T47D (cell line): ENCODE measurements at regions not wholly inside any gene's neighbourhood (a gene's known extent, or its start where the extent isn't known, plus 50 kb on each side); places are given as distances from the start of the nearest gene placed in this dataset.
"Not testable (repeated sequence)": the region's sequence is repeated elsewhere in the genome, so short reads cannot be mapped to it uniquely, and the experiment has no call there.

Experiments
- DNase-seq, 2 experiments: peaks; one replicate each; pipeline versions ENCODE4 v3.0.0 to v3.0.0-alpha.2; 2011 to 2012; ENCODE audit warnings: low read depth in 1 of 2, low spot score in 1 of 2
- JUND ChIP-seq: IDR thresholded peaks from 2 replicates; pipeline ENCODE4 v1.6.1; 2012; ENCODE audit warnings: low read depth
- in situ Hi-C: cut with HindIII; loops from 2 replicates; pipeline ENCODE4 v1.10.0; 2016; ENCODE audit warnings: low sequenced_read_pairs, low pct_unique_long_range_greater_than_20kb

DNA sequence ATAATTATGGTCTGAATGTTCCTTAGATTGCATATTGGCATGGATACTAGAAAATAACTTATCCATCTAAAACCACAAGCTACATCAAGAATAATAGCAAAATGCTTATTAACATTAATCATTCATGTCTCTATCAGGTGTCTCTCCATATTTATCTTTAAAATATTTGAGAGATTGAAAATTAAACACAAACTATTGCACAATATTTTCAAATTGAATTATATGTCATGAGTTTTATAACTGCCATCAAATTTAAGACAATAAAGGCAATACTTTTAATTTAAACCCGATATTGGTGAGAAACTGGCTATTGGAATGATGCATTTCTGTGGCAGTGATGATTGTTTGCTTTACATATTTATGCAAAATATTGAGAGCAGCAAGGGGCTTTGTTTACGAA lies 1506.8 kb upstream of the B3GALT2 start:
- TF ChIP-seq JUND: no peak
- in situ Hi-C loops: no loop called here
- no peak for DNase-seq

DNA sequence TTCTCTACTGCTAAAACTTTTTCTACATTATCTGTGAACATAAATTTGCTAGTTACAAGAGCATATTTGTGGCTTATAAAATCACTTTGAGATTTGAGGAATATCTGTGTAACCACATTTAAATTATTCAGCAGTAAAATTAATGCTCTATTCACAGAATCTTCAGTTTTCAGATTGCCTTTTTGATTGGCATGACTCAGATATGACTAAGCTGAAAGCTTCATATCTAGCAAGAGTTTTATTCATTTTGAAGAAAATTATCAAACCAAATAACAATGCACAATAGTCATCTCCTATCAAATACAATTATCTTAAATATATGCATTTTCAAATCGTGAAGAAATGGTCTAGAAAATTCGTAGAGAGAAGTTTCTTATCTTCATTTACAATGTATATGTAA lies 1498.2 kb upstream of the B3GALT2 start:
- DNase-seq: no peak
- in situ Hi-C loops: no loop called here
- TF ChIP-seq JUND: no peak

DNA sequence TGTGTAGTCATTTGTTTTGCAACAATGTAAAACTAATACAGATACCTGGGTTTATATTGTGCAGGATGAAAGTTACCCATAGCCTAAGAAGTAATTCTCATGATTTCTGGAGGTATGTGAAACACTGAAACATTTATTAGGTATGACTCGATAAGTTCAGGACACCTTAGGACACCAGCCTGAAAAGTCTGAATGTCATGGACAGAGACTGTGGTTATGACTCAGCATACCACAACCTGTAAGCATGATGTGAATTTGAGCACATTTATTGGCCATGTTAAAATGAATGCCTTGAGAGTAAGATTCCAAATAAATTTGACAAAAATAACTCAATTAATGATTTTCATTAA lies 1471.7 kb upstream of the B3GALT2 start:
- peak in 1 of 2 experiments; percentile 64 for DNase-seq
- TF ChIP-seq JUND: no peak
- in situ Hi-C loops: no loop called here

DNA sequence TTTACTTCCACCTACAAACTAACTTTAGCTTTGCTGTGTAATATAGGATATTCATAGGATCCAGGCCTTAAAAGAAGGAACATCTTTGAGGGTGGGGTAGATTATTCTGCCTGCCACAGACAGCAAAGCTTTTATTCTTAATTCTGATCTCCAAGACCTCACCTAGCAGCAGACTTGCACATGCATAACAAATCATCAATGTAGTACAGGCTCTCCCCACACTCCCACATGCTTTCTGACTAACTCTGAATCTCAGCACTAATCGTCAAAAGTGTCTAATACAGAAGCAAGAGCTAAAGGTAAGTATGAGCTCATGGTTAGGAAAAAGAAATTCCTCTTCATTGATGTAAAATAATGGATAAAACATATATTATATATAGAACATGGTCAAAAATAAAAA lies 1468.5 kb upstream of the B3GALT2 start:
- no peak for TF ChIP-seq JUND
- in situ Hi-C loops: no loop called here
- no peak for DNase-seq

DNA sequence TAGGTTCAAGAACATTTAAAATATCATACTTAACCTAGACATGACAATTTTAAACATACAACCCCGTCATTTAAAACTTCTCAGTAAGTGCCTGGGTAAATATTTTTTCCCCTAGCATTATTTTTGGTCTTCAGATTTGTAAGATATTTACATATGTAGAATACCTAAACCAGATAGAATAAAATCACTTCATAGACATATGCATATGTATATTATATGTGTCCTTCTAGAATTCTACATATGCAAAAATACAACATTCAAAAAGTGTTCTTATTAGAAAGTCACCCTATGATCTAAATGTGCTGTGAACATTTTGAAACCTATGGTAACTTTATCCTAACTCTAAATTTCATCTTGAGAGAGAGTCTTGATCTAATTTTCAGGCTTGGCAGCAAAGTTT lies 1467.0 kb upstream of the B3GALT2 start:
- no peak for DNase-seq
- TF ChIP-seq JUND: no peak
- in situ Hi-C loops: no loop called here

DNA sequence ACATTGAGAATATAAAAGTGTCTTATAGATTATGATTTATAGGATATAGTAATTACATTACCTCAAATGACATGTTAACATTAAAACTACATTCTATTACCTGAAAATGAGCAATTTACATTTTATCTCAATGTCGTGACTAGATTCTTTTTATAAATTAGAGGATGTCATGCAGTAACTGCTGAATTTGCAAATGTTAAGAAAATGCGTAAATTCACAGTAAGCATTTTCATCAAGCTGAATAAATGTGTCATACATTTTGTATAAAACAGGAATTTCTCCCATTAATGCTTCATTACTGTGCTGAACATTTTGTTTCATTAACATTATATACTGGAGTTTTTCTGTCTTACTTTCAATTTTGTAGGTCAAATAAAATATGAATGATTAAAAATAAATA lies 1460.7 kb upstream of the B3GALT2 start:
- TF ChIP-seq JUND: no peak
- no peak for DNase-seq
- in situ Hi-C loops: no loop called here

DNA sequence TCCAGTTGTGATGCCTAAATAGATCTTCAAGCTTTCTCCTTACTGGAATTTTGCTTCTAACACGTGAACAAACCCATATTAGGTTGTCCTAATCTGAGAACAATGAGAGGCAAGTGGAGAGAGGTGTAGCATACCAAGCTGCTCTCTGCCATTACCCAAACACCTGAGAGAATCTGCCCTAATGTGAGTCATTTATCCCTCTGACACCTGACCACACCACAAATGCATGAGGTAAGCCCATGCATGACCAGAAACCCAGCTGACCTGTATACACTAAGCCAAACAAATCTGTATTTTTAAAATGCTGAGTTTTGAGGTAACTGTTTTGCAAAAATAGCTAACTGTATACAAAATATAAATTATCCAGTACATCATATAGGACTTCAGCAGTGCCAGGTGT lies 1458.1 kb upstream of the B3GALT2 start:
- in situ Hi-C loops: no loop called here
- no peak for DNase-seq
- no peak for TF ChIP-seq JUND

DNA sequence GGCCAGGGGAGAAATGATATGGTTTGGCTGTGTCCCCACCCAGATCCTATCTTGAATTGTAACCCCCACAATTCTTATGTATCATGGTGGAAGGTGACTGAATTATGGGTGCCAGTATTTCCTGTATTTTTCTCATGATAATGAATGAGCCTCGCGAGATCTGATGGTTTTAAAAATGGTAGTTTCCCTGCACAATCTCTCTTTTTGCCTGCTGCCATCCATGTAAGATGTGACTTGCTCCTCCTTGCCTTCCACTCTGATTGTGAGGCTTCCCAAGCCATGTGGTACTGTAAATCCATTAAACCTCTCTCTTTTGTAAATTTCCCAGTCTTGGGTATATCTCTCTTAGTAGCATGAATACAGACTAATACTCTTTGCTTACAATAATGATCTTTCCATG lies 1453.9 kb upstream of the B3GALT2 start:
- no peak for TF ChIP-seq JUND
- in situ Hi-C loops: no loop called here
- DNase-seq: no peak

DNA sequence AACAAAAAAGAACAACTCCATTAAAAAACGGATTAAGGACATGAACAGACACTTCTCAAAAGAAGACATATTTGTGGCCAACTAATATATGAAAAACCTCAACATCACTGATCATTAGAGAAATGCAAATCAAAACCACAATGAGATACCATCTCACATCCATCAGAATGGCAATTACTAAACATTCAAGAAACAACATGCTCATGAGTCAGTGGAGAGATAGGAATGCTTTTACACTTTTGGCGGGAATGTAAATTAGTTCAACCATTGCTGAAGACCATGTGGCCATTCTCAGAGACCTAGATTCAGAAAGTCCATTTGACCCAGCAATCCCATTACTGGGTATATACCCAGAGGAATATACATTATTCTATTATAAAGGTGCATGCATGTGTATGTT lies 1442.6 kb upstream of the B3GALT2 start:
- in situ Hi-C loops: no loop called here
- no peak for DNase-seq
- TF ChIP-seq JUND: no peak

DNA sequence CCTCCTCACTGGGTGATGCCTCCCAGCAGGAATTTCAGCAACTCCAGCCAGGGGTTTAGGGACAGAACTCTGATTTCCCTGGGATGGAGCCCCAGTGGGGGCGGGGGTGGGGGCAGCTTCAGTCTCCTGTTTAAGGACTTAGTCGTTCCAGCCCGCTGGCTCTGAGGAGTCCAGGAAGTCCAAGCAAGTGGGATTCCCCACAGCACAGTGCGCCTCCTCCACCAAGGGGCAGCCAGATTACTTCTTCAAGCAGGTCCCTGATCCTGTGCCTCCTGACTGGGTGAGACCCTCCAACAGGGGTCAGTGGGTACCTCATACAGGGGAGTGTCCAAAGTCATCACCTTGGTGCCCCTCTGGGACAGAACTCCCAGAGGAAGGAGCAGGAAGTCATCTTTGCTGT lies 1438.4 kb upstream of the B3GALT2 start:
- DNase-seq: no peak
- no peak for TF ChIP-seq JUND
- in situ Hi-C loops: no loop called here

DNA sequence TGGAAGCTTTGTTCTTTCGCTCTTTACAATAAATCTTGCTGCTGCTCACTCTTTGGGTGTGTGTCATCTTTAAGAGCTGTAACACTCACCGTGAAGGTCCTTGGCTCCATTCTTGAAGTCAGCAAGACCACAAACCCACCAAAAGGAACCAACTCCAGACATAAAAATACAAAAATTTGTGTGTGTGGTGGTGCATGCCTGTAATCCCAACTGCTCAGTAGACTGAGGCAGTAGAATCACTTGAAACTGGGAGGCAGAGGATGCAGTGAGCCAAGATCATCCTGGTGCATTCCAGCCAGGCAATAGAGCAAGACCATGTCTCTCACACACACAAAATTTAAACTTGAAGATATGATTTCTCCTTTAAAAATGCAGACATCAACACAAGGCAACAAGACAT lies 1431.7 kb upstream of the B3GALT2 start:
- DNase-seq: no peak
- no peak for TF ChIP-seq JUND
- in situ Hi-C loops: no loop called here

DNA sequence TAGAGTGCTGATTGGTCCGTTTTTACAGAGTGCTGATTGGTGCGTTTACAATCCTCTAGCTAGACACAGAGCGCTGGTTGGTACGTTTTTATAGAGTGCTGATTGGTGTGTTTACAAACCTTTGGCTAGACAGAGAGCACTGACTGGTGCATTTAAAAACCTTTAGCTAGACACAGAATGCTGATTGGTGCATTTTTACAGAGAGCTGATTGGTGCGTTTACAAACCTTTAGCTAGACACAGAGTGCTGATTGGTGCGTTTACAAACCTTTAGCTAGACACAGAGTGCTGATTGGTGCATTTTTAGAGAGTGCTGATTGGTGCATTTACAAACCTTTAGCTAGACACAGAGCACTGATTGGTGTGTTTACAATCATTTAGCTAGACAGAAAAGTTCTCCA lies 1430.9 kb upstream of the B3GALT2 start:
- in situ Hi-C loops: not testable (repeated sequence)

DNA sequence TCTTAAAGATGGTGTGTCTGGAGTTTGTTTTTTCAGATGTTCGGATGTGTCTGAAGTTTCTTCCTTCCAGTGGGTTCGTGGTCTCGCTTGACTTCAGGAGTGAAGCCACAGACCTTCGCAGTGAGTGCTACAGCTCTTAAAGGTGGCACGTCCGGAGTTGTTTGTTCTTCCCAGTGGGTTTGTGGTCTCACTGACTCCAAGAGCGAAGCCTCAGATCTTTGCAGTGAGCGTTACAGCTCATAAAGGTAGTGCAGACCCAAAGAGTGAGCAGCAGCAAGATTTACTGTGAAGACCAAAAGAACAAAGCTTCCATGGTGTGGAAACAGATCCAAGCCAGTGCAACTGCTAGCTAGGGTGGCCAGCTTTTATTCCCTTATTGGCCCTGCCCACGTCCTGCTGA lies 1430.4 kb upstream of the B3GALT2 start:
- DNase-seq: no peak
- TF ChIP-seq JUND: no peak
- in situ Hi-C loops: no loop called here

More for the DNA sequence above, 1430.9 kb upstream of the B3GALT2 start:
- DNase-seq: not testable (repeated sequence)

DNA sequence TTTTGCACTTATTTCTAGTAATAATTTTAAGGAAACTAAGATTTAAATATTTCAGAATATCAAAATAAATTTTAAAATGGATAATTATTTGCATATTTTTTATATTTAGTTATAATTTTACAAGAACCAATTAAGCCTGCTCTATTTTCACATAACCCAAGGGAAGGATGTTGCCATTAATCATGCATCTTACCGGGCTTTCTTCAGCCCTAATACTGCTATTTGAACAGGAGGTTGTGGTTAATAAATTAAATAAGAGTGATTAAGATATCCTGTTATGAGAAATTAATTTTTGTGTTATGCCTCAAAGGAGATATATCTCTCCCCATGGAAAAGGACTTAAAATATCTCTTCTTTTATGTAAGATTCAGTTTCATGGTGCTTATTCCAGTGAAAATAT lies 1415.8 kb upstream of the B3GALT2 start:
- TF ChIP-seq JUND: no peak
- in situ Hi-C loops: no loop called here
- no peak for DNase-seq

DNA sequence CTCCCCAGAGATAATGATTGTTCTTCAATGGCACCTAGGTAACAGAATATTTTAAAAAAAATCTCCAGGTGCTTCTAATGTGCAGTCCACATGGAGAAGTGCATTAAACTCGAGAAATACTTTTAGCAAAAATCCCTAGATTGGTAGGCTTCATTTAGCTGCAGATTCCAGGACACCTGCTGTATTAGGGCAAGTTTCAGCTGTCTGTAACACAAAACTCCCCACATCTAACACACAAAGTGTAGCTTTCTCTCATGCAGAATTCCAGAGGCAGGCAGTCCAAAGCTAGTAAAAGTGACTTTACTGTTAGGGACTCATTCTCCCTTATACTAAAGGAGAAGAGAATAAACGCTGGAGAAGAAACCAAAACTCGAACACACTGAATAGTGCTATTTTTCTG lies 1414.3 kb upstream of the B3GALT2 start:
- DNase-seq: no peak
- in situ Hi-C loops: no loop called here
- no peak for TF ChIP-seq JUND
